ENCODE measurements at regions not wholly inside any gene's neighbourhood (a gene's known extent, or its start where the extent isn't known, plus 50 kb on each side); places are given as distances from the start of the nearest gene placed in this dataset.

- no peak for TF ChIP-seq RORB (CRISPR knock-in tag; IDR thresholded peaks at IDR 0.05)
- TF ChIP-seq JAZF1 (CRISPR knock-in tag; IDR thresholded peaks at IDR 0.05): no peak
- no peak for TF ChIP-seq PRRX2 (CRISPR knock-in tag; IDR thresholded peaks at IDR 0.05)
- TF ChIP-seq, protein P1, sequence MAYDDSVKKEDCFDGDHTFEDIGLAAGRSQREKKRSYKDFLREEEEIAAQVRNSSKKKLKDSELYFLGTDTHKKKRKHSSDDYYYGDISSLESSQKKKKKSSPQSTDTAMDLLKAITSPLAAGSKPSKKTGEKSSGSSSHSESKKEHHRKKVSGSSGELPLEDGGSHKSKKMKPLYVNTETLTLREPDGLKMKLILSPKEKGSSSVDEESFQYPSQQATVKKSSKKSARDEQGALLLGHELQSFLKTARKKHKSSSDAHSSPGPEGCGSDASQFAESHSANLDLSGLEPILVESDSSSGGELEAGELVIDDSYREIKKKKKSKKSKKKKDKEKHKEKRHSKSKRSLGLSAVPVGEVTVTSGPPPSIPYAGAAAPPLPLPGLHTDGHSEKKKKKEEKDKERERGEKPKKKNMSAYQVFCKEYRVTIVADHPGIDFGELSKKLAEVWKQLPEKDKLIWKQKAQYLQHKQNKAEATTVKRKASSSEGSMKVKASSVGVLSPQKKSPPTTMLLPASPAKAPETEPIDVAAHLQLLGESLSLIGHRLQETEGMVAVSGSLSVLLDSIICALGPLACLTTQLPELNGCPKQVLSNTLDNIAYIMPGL (CRISPR knock-in tag; IDR thresholded peaks at IDR 0.05): no peak
- no peak for TF ChIP-seq SOX15 (CRISPR knock-in tag; IDR thresholded peaks at IDR 0.05)
- TF ChIP-seq CDX4 (CRISPR knock-in tag; IDR thresholded peaks at IDR 0.05; ENCODE audit: borderline replicate concordance): no peak
- TF ChIP-seq, protein P2, sequence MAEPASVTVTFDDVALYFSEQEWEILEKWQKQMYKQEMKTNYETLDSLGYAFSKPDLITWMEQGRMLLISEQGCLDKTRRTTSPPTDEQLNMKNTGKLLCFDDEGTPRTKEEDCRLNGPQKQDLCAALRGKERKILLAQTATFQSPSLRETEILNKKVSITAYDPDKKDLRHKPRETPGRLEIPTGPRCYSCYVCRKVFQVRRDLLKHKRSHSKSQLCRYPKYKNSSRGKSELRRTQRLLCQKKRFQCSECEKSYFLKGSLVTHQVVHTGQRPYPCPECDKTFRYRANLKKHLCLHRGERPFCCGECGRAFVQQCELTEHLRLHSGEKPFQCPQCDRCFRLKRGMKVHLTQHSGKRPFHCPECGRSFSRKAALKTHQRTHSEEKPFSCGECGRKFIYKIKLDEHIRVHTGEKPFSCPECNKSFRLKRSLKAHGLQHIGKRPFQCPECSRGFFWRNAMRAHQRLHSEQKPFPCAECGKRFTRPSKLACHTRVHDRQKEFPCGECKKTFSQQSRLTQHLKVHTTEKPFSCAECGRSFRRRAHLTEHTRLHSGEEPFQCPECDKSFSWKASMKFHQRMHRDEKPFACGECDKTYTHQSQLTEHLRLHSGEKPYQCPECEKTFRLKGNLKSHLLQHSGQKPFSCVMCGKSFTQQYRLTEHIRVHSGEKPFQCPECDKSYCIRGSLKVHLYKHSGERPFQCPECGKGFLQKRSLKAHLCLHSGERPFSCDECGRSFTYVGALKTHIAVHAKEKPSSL (CRISPR knock-in tag; conservative IDR thresholded peaks at IDR 0.05): no peak
- no peak for TF ChIP-seq FOXP1 (CRISPR knock-in tag; IDR thresholded peaks at IDR 0.05; ENCODE audit: borderline replicate concordance)
- no peak for TF ChIP-seq ZNF423 (CRISPR knock-in tag; IDR thresholded peaks at IDR 0.05)
- no peak for TF ChIP-seq ZNF671 (CRISPR knock-in tag; IDR thresholded peaks at IDR 0.05)
- TF ChIP-seq, protein P3, sequence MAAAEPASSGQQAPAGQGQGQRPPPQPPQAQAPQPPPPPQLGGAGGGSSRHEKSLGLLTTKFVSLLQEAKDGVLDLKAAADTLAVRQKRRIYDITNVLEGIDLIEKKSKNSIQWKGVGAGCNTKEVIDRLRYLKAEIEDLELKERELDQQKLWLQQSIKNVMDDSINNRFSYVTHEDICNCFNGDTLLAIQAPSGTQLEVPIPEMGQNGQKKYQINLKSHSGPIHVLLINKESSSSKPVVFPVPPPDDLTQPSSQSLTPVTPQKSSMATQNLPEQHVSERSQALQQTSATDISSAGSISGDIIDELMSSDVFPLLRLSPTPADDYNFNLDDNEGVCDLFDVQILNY (CRISPR knock-in tag; IDR thresholded peaks at IDR 0.05): no peak
- no peak for TF ChIP-seq ESRRA (CRISPR knock-in tag; IDR thresholded peaks at IDR 0.05; ENCODE audit: borderline replicate concordance)
- TF ChIP-seq IRF1 (CRISPR knock-in tag; IDR thresholded peaks at IDR 0.05): no peak
- TF ChIP-seq RELA (CRISPR knock-in tag; IDR thresholded peaks at IDR 0.05; ENCODE audit: borderline replicate concordance): no peak
- TF ChIP-seq, protein P4, sequence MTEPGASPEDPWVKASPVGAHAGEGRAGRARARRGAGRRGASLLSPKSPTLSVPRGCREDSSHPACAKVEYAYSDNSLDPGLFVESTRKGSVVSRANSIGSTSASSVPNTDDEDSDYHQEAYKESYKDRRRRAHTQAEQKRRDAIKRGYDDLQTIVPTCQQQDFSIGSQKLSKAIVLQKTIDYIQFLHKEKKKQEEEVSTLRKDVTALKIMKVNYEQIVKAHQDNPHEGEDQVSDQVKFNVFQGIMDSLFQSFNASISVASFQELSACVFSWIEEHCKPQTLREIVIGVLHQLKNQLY (CRISPR knock-in tag; IDR thresholded peaks at IDR 0.05): no peak
- TF ChIP-seq ZNF396 (CRISPR knock-in tag; IDR thresholded peaks at IDR 0.05; ENCODE audit: borderline replicate concordance): no peak
- Mint-ChIP-seq H3K9me3 (peaks cover 10% of the 10 kb centered on the region), H3K4me3 (no peak overlapping the region), H3K27me3 (ENCODE audit: low read depth) (no peaks in the 10 kb centered on the region), H3K27ac (no peak overlapping the region), H3K4me1 (no peaks in the 10 kb centered on the region), H3K36me3 (no peaks in the 10 kb centered on the region)
- ATAC-seq (no peak), DNase-seq (ENCODE audit: low spot score) (no peak)
- ChIA-PET CTCF (no interaction called here), POLR2A (no interaction called here)
Observed at GRCh38 chr14:84797326-84797725, 732.6 kb upstream of the FLRT2 start.

DNA sequence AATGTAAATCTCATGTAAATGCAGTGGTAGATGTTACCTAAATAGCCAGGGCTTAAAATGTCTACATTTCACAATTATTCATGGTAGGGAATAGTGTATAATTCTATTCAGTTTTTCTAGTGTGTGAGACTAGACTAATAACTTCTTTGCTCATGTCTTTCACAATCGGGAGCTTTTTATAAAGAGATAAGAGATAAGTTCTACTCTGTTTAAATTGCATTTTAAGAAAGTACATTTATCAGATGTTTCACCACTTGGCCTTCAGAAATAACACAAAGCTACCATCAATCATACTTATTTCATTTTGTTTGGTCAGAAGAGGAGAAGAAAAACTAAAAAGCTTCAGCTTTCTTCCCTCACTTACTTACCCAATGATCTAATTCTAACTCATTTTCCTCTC is 725.5 kb upstream of the FLRT2 start:
- POLR2A ChIA-PET: no interaction called here
- no peaks in the 10 kb centered on the region for H3K36me3 Mint-ChIP-seq
- CTCF ChIA-PET: interaction anchor here (0.6 kb wide), 1 partner anchor 294 kb away, joined by 4 read pairs; no protein-coding TSS in a partner anchor
- H3K27me3 Mint-ChIP-seq (ENCODE audit: low read depth): no peaks in the 10 kb centered on the region
- H3K4me1 Mint-ChIP-seq: no peaks in the 10 kb centered on the region
- H3K9me3 Mint-ChIP-seq: peaks cover 5% of the 10 kb centered on the region
- H3K27ac Mint-ChIP-seq: no peak overlapping the region
- H3K4me3 Mint-ChIP-seq: no peak overlapping the region
- DNase-seq (ENCODE audit: low spot score) (no peak), ATAC-seq (no peak)
- TF ChIP-seq, protein P5, sequence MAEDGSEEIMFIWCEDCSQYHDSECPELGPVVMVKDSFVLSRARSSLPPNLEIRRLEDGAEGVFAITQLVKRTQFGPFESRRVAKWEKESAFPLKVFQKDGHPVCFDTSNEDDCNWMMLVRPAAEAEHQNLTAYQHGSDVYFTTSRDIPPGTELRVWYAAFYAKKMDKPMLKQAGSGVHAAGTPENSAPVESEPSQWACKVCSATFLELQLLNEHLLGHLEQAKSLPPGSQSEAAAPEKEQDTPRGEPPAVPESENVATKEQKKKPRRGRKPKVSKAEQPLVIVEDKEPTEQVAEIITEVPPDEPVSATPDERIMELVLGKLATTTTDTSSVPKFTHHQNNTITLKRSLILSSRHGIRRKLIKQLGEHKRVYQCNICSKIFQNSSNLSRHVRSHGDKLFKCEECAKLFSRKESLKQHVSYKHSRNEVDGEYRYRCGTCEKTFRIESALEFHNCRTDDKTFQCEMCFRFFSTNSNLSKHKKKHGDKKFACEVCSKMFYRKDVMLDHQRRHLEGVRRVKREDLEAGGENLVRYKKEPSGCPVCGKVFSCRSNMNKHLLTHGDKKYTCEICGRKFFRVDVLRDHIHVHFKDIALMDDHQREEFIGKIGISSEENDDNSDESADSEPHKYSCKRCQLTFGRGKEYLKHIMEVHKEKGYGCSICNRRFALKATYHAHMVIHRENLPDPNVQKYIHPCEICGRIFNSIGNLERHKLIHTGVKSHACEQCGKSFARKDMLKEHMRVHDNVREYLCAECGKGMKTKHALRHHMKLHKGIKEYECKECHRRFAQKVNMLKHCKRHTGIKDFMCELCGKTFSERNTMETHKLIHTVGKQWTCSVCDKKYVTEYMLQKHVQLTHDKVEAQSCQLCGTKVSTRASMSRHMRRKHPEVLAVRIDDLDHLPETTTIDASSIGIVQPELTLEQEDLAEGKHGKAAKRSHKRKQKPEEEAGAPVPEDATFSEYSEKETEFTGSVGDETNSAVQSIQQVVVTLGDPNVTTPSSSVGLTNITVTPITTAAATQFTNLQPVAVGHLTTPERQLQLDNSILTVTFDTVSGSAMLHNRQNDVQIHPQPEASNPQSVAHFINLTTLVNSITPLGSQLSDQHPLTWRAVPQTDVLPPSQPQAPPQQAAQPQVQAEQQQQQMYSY (CRISPR knock-in tag; IDR thresholded peaks at IDR 0.05): no peak
- TF ChIP-seq STAT6 (CRISPR knock-in tag; conservative IDR thresholded peaks at IDR 0.05; ENCODE audit: low read depth) (no peak), ZNF317 (CRISPR knock-in tag; IDR thresholded peaks at IDR 0.05; ENCODE audit: borderline replicate concordance, low read depth) (no peak), ZNF138 (CRISPR knock-in tag; conservative IDR thresholded peaks at IDR 0.05) (no peak), SP1 (CRISPR knock-in tag; conservative IDR thresholded peaks at IDR 0.05) (no peak)
- TF ChIP-seq, protein P6, sequence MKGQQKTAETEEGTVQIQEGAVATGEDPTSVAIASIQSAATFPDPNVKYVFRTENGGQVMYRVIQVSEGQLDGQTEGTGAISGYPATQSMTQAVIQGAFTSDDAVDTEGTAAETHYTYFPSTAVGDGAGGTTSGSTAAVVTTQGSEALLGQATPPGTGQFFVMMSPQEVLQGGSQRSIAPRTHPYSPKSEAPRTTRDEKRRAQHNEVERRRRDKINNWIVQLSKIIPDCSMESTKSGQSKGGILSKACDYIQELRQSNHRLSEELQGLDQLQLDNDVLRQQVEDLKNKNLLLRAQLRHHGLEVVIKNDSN (CRISPR knock-in tag; IDR thresholded peaks at IDR 0.05): no peak

Measured in WTC11 (cell line).